Activated CD4-positive, alpha-beta T cell treated with anti-CD3 and anti-CD28 coated beads, Interleukin-2, Interleukin-4, amounts not matched to agents 100 ng/mL and 50 ng/mL, durations not matched to agents 16 hours and 8 hours (primary cell): ENCODE measurements at regions not wholly inside any gene's neighbourhood (a gene's known extent, or its start where the extent isn't known, plus 50 kb on each side); places are given as distances from the start of the nearest gene placed in this dataset.
"Not testable (repeated sequence)": the region's sequence is repeated elsewhere in the genome, so short reads cannot be mapped to it uniquely, and the experiment has no call there.

Experiments
- DNase-seq: peaks from one replicate; pipeline ENCODE4 v3.0.0-alpha.2; 2020; ENCODE audit warnings: low spot score

GRCh38 chr6:85192186-85192585 is 257.7 kb upstream of the NT5E start:
- no peak for DNase-seq

- DNase-seq: no peak
Observed at GRCh38 chr6:85191656-85192055, 258.2 kb upstream of the NT5E start.

GRCh38 chr6:85186546-85187175 is 263.2 kb upstream of the NT5E start:
- no peak for DNase-seq

GRCh38 chr6:85185977-85186376 is 263.9 kb upstream of the NT5E start:
- DNase-seq: no peak

GRCh38 chr6:85183841-85184240 is 266.0 kb upstream of the NT5E start:
- no peak for DNase-seq

- DNase-seq: no peak
Observed at GRCh38 chr6:85172705-85173104, 277.2 kb upstream of the NT5E start.

GRCh38 chr6:85172161-85172560 is 277.7 kb upstream of the NT5E start:
- DNase-seq: no peak

- no peak for DNase-seq
Observed at GRCh38 chr6:85169189-85169588, 280.7 kb upstream of the NT5E start.

GRCh38 chr6:85168146-85168545 is 281.7 kb upstream of the NT5E start:
- DNase-seq: no peak

GRCh38 chr6:85166114-85166741 is 283.7 kb upstream of the NT5E start:
- no peak for DNase-seq

- DNase-seq: no peak
Observed at GRCh38 chr6:85163156-85164080, 286.5 kb upstream of the NT5E start.

GRCh38 chr6:85157311-85157710 is 292.6 kb upstream of the NT5E start:
- DNase-seq: no peak

- DNase-seq: no peak
Observed at GRCh38 chr6:85143676-85144075, 306.2 kb upstream of the NT5E start.

- no peak for DNase-seq
Observed at GRCh38 chr6:85137865-85138264, 312.0 kb upstream of the NT5E start.

GRCh38 chr6:85136310-85136709 is 313.6 kb upstream of the NT5E start:
- no peak for DNase-seq

- no peak for DNase-seq
Observed at GRCh38 chr6:85135376-85136094, 314.3 kb upstream of the NT5E start.

- no peak for DNase-seq
Observed at GRCh38 chr6:85134172-85134571, 315.7 kb upstream of the NT5E start.

GRCh38 chr6:85132091-85132490 is 317.8 kb upstream of the NT5E start:
- DNase-seq: no peak

- DNase-seq: no peak
Observed at GRCh38 chr6:85130743-85131142, 319.1 kb upstream of the NT5E start.

GRCh38 chr6:85129881-85130280 is 320.0 kb upstream of the NT5E start:
- DNase-seq: no peak

- no peak for DNase-seq
Observed at GRCh38 chr6:85128781-85129180, 321.1 kb upstream of the NT5E start.

- DNase-seq: not testable (repeated sequence)
Observed at GRCh38 chr6:85128256-85128655, 321.6 kb upstream of the NT5E start.
